ENCODE measurements at regions not wholly inside any gene's neighbourhood (a gene's known extent, or its start where the extent isn't known, plus 50 kb on each side); places are given as distances from the start of the nearest gene placed in this dataset.

GRCh38 chr4:66911880-66912279, 633.4 kb downstream of the CENPC start:
- TF ChIP-seq CTCF (IDR thresholded peaks at IDR 0.05; ENCODE audit: insufficient read depth, low read length, poor library complexity, severe bottlenecking) = no peak
- TF ChIP-seq EZH2phosphoT487 (conservative IDR thresholded peaks at IDR 0.05; ENCODE audit: low read length) = no peak

Measured in SU-DHL-6 (cell line).